ENCODE measurements at regions not wholly inside any gene's neighbourhood (a gene's known extent, or its start where the extent isn't known, plus 50 kb on each side); places are given as distances from the start of the nearest gene placed in this dataset.

DNA sequence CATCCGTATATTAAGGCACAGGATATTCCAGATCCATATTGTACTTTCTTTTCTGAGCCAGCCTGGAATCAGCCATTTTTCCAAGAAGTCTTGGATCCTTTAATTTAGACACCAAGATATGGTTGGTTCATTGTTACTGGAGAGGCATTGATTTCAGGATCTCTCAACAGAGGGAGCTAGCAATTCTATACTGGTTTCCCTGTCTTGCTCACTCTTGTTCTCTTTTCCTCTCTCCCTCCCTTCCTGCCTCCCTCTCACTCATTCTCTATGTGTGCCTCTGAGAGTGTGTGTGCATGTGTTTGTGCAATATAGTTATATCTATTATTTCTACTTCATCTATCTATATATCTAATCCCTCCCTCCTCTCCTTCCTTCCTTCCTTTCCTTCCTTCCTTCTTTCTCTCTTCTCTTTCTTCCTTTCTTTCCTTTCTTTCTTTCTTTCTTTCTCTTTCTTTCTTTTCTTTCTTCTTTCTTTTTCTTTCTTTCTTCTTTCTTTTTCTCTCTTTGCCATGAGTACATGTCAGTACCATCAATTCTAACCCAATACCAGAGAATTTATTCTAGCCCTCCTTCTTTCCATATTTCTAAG is 299.1 kb downstream of the EPHA7 start:
- ChIA-PET CTCF (no interaction called here), POLR2A (no interaction called here)
- no peaks in the 10 kb centered on the region for H3K36me3 Mint-ChIP-seq (ENCODE audit: low read depth)
- H3K27me3 Mint-ChIP-seq: no peaks in the 10 kb centered on the region
- no peak overlapping the region for H3K27ac Mint-ChIP-seq
- DNase-seq: no peak
- no peaks in the 10 kb centered on the region for H3K4me1 Mint-ChIP-seq
- H3K9me3 Mint-ChIP-seq: no peaks in the 10 kb centered on the region
- H3K4me3 Mint-ChIP-seq: no peak overlapping the region

DNA sequence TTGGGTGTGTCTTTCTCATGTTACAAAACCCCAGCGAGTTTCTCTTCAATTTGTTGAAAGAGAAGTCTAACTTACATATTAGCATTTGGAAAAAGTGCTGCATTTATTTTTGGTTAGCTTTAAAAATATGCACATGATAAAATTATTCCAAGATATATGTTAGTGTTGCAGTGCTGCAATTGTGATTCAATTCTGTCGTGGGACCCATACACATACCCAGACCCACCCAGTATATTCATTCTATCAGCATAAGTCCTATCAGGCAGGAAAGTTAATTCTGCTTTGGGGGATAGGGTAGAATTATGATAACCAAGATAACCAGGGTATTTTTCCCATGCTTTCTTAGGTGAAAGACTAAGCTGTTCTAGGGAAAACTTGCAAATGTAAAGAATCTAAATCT is 313.5 kb downstream of the EPHA7 start:
- H3K9me3 Mint-ChIP-seq: peaks cover 2% of the 10 kb centered on the region
- no peak for DNase-seq
- H3K36me3 Mint-ChIP-seq (ENCODE audit: low read depth): no peaks in the 10 kb centered on the region
- POLR2A ChIA-PET: no interaction called here
- no peak overlapping the region for H3K27ac Mint-ChIP-seq
- no peaks in the 10 kb centered on the region for H3K27me3 Mint-ChIP-seq
- H3K4me1 Mint-ChIP-seq: no peaks in the 10 kb centered on the region
- H3K4me3 Mint-ChIP-seq: no peak overlapping the region
- CTCF ChIA-PET: no interaction called here

DNA sequence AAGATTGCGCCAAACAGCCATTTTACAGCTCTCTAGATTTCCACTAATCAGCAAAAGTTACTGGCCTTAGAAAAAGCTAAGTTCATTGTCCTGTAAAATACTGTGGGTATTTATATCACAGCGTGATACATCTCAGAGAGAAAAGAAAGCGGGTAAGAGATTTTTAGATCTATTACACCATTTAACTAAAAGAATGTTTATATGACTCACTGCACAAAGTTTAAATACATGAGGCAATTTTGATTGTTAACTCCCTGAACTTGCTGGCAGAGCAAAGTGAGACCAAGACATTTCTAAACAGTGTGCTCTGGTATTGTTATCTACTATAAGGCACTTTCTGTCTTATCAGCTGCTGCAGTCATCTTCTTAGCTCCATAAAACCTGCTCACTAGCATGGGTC is 314.3 kb downstream of the EPHA7 start:
- peaks cover 6% of the 10 kb centered on the region for H3K9me3 Mint-ChIP-seq
- no peak for DNase-seq
- H3K4me1 Mint-ChIP-seq: no peaks in the 10 kb centered on the region
- H3K4me3 Mint-ChIP-seq: no peak overlapping the region
- POLR2A ChIA-PET: no interaction called here
- H3K36me3 Mint-ChIP-seq (ENCODE audit: low read depth): no peaks in the 10 kb centered on the region
- H3K27ac Mint-ChIP-seq: no peak overlapping the region
- no peaks in the 10 kb centered on the region for H3K27me3 Mint-ChIP-seq
- CTCF ChIA-PET: no interaction called here

DNA sequence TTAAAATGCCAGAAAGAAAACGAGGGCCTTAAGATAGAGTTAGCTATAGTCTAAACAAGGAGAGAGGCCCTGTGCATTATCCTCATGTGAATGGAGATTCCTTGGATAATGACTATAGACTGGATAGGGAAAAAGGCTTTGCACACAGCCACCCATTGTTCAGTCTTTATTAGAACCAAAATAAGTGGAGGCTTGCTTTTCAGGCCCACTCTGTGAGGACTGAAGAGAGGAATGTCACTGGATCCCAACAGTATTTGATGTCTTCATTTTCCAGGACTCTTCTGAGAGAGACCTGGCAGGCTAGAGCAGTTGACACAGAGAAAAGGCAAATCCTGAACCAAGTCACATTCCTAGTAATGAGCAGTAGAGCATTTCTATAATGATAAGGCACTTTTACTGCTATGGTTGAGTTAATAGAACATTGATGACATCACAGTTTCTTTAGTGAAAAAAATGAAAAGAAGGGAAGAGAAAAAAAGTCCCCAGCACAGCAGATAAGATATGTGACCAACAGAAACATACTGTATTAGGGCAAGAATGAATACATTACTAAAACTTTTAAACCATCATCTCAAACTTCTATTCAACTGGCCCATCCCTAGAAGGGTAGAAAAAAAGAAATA is 315.1 kb downstream of the EPHA7 start:
- no peak for DNase-seq
- Mint-ChIP-seq H3K9me3 (peaks cover 6% of the 10 kb centered on the region), H3K27ac (no peak overlapping the region), H3K36me3 (ENCODE audit: low read depth) (no peaks in the 10 kb centered on the region), H3K4me3 (no peak overlapping the region), H3K27me3 (no peaks in the 10 kb centered on the region), H3K4me1 (no peaks in the 10 kb centered on the region)
- POLR2A ChIA-PET: no interaction called here
- CTCF ChIA-PET: no interaction called here

DNA sequence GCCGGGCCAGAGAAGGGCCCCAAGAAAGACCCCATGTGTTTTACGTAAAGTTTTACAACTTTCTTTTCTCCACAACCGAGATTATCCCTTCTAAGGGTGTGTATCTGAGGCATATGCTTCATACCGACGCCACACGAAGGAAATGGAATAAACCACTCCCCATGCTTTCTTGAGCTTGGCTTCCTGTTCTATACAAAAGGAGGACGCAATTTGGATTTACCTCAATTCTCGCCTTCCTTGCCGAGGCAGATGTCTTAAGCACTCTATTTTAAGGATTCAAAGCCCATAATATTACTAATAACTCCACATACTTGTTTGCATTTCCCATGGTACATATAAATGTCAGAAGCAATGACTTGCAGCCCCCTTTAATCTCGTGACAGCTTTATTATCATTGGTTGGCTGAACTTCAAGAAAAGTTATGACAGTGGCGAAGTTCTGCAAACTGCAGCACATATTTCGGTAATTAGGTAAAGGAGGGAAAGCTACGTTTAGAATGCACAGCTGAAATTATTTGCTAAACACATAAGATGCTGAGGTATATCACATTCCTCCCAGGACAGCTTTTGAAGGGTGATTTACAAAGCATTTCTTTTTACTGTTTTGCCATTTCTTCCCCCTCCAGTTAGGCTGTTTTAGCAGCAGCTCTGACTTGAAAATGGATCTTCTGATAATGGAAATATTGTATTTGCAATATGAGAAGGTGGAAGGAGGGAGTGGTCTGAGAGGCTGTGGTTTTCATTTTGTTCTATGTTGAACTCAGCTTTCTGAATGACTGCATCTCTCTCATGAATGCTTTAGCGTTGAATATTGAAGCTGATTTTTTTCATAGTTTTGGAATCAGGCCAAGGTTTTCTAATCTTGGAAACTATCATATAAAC is 330.5 kb downstream of the EPHA7 start:
- no peaks in the 10 kb centered on the region for H3K36me3 Mint-ChIP-seq (ENCODE audit: low read depth)
- POLR2A ChIA-PET: no interaction called here
- H3K27me3 Mint-ChIP-seq: no peaks in the 10 kb centered on the region
- H3K9me3 Mint-ChIP-seq: no peaks in the 10 kb centered on the region
- H3K4me3 Mint-ChIP-seq: no peak overlapping the region
- no peaks in the 10 kb centered on the region for H3K4me1 Mint-ChIP-seq
- no peak for DNase-seq
- CTCF ChIA-PET: no interaction called here
- H3K27ac Mint-ChIP-seq: no peak overlapping the region

DNA sequence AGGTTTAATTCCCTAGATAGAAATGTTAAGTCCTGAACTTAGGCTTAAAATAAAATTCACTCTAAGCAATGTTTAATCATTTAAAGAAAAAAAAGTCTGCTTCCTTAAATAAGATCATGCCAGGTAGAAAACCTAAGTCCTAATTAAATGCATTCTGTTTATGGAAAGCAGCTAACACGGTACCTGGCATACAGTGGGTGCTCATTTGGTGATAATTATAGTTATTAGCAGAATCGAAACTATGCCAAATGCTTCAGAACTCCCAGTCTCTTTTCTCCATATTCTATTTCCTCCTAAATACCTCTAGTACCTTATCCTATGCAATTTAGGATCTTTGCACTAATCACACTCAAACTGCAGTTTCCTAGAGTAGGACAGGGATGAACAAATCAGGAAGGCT is 331.8 kb downstream of the EPHA7 start:
- Mint-ChIP-seq H3K27ac (no peak overlapping the region), H3K27me3 (no peaks in the 10 kb centered on the region), H3K4me1 (no peaks in the 10 kb centered on the region), H3K36me3 (ENCODE audit: low read depth) (no peaks in the 10 kb centered on the region), H3K4me3 (no peak overlapping the region), H3K9me3 (no peaks in the 10 kb centered on the region)
- no peak for DNase-seq
- ChIA-PET CTCF (no interaction called here), POLR2A (no interaction called here)

DNA sequence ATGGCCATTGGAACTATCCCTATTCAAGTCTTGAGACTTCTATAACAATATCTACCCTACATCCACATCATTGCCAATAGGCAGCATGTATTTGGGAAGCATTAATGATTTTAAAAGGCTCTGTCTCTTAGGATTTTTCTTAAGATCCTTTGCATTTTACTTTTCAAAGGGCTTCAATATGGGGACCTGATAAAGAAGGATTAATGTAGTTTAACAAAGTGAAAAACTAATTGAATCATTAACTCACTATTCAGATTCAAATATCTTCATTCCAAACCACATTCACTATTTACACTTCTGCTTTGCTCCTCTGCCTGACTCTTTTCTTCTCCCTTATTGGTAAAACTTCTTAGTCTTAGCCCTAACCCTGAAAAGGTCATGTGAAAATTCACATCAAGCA is 333.0 kb downstream of the EPHA7 start:
- no peaks in the 10 kb centered on the region for H3K27me3 Mint-ChIP-seq
- no peak for DNase-seq
- POLR2A ChIA-PET: no interaction called here
- no peaks in the 10 kb centered on the region for H3K4me1 Mint-ChIP-seq
- CTCF ChIA-PET: no interaction called here
- no peaks in the 10 kb centered on the region for H3K36me3 Mint-ChIP-seq (ENCODE audit: low read depth)
- no peak overlapping the region for H3K4me3 Mint-ChIP-seq
- H3K27ac Mint-ChIP-seq: no peak overlapping the region
- H3K9me3 Mint-ChIP-seq: no peaks in the 10 kb centered on the region

DNA sequence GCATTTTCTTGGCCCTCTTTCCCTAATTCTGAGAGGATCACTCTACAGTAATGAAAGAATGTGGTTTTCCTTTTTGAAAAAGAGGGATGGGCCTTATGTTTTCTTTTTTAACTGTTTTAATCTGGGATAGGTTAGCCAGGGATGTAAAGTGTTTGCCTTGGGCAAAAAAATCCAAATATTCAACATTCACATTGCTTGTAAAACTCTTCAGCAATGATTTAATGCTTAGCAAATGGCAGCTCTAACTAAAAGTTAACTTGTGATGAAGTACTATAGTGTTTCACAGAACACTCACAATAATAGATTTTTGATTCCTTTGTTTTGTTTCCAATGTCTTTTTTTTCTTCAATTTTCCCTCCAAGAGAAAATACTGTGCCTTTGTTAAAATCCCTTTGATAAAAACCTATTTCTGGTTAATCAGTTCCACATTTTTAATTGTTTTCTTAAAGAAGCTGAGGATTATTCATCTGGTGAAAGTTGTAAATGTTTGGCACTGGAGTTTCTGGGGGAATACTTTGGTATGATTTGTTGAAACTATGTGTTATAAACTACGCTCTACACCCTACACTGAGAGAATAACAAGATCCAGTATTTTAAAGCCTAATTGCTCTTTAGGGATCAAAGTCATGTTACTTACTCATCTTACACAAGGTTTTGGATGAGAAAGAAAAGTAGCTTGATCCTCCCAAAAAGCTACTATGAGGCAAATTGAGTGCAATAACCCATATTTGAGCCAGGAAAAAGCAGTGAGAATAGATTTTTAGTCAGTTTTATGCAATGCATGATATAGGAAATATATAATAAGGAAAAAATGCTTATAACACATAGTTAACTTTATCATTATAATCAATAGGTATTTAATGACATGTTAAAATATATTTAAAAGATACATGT is 335.8 kb downstream of the EPHA7 start:
- H3K27me3 Mint-ChIP-seq: no peaks in the 10 kb centered on the region
- POLR2A ChIA-PET: no interaction called here

DNA sequence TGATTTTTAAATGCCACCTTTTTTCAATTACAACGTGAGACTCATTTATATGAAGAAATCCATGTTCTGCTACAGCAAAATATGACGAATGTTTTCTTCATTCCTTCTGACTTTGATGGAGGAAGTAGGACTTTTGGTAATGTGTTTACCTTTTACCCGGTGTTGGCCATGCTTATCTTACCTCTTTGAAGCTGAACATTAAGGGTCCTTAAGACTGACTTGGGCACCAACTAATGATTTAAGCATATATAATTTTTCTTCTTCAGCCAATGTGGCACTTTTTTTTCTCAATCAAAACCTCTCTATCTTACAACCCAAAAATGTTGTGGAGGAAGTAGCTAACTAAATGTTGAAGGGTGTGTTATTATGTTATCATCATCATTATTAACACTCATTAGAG is 337.5 kb downstream of the EPHA7 start:
- no peak for DNase-seq
- ChIA-PET POLR2A (no interaction called here), CTCF (no interaction called here)
- Mint-ChIP-seq H3K4me3 (no peak overlapping the region), H3K27ac (no peak overlapping the region), H3K4me1 (no peaks in the 10 kb centered on the region), H3K9me3 (no peaks in the 10 kb centered on the region), H3K36me3 (ENCODE audit: low read depth) (no peaks in the 10 kb centered on the region), H3K27me3 (no peaks in the 10 kb centered on the region)

More for the DNA sequence above, 335.8 kb downstream of the EPHA7 start:
- CTCF ChIA-PET: no interaction called here
- no peak overlapping the region for H3K4me3 Mint-ChIP-seq
- no peaks in the 10 kb centered on the region for H3K9me3 Mint-ChIP-seq
- H3K36me3 Mint-ChIP-seq (ENCODE audit: low read depth): no peaks in the 10 kb centered on the region
- no peak overlapping the region for H3K27ac Mint-ChIP-seq
- no peaks in the 10 kb centered on the region for H3K4me1 Mint-ChIP-seq
- no peak for DNase-seq

DNA sequence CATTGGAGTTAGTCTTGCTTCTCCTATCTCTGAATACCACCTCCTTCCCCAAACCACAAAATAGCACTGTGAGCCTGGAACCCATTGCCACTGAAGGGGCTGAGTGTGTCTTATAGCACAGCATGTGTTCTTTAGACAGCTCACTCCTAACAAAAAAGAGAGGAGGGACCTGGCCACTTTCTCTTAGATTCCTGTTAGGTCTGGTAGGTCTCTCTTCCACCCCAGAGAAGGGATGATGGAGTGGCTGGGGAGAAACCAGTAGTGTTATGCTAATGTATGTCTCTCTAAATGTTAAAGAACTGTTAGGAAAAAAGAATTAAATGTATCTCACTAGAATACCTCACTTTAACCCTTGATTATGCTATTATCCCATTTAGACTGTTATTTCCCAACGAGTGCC is 340.3 kb downstream of the EPHA7 start:
- POLR2A ChIA-PET: no interaction called here
- H3K4me1 Mint-ChIP-seq: no peaks in the 10 kb centered on the region
- H3K27me3 Mint-ChIP-seq: no peaks in the 10 kb centered on the region
- CTCF ChIA-PET: no interaction called here
- no peak for DNase-seq
- no peaks in the 10 kb centered on the region for H3K36me3 Mint-ChIP-seq (ENCODE audit: low read depth)
- H3K4me3 Mint-ChIP-seq: no peak overlapping the region
- no peak overlapping the region for H3K27ac Mint-ChIP-seq
- no peaks in the 10 kb centered on the region for H3K9me3 Mint-ChIP-seq

DNA sequence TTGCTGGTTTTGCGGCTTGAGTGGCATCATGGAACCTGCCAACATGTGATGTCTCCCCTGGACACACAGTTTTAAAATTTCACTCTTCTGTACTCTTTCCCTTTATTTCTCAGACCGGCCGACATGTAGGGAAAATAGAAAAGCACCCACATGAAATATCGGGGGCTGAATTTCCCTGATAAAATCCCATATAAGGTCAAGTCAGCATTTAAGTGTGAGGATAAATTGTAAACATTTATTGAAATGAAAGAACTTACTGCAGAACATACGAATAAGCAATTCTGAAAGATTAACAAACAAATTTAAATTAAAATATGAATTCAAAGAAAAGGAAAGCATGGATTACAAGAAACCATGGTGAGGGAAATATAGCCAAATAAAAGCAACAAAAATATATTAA is 345.5 kb downstream of the EPHA7 start:
- peaks cover 2% of the 10 kb centered on the region for H3K9me3 Mint-ChIP-seq
- CTCF ChIA-PET: no interaction called here
- no peaks in the 10 kb centered on the region for H3K4me1 Mint-ChIP-seq
- no peak overlapping the region for H3K27ac Mint-ChIP-seq
- no peaks in the 10 kb centered on the region for H3K36me3 Mint-ChIP-seq (ENCODE audit: low read depth)
- no peak overlapping the region for H3K4me3 Mint-ChIP-seq
- H3K27me3 Mint-ChIP-seq: no peaks in the 10 kb centered on the region
- POLR2A ChIA-PET: no interaction called here
- DNase-seq: no peak

DNA sequence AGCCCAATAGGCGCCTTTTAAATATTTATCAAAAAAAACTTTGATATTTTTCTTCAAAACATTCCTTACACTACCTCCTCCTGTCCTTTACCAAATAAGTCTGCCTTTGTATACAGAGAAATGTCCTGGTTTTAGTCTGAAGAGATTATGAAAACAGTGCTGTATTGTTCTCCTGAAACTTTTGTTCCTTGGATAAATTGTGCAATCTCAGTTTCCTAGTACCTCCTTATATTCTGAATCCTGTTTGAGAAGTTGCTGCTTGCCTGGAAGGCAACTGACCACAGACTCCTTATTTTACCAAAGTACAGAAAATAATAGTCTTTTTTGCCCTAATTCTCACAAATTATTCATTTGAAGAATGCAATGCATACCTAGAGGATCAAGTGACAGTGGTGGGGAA is 349.5 kb downstream of the EPHA7 start:
- no peaks in the 10 kb centered on the region for H3K36me3 Mint-ChIP-seq (ENCODE audit: low read depth)

DNA sequence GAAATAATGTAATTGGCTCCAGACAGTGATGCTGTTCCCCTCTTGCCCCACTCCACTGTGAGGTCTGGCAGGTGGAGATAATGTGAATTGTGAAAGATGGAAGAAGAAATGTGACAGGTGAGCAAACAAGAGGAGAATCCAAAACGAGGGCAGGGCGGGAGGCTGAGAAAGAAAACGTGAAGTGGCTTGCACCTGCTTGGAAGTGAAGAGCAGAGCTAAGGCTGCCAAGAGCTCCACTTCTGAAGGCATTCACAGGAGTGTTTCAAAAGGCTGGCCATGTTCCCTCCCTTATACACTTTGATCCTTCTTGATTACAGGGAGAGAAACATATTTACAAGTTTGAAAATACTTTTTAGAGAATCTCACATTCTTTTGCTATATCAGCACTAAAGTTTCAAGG is 359.4 kb downstream of the EPHA7 start:
- Mint-ChIP-seq H3K4me1 (no peaks in the 10 kb centered on the region), H3K9me3 (no peaks in the 10 kb centered on the region), H3K27ac (no peak overlapping the region), H3K27me3 (no peaks in the 10 kb centered on the region), H3K4me3 (no peak overlapping the region), H3K36me3 (ENCODE audit: low read depth) (no peaks in the 10 kb centered on the region)
- ChIA-PET POLR2A (no interaction called here), CTCF (no interaction called here)
- no peak for DNase-seq

More for the DNA sequence above, 349.5 kb downstream of the EPHA7 start:
- H3K27me3 Mint-ChIP-seq: no peaks in the 10 kb centered on the region
- peaks cover 2% of the 10 kb centered on the region for H3K9me3 Mint-ChIP-seq
- POLR2A ChIA-PET: no interaction called here
- H3K27ac Mint-ChIP-seq: no peak overlapping the region
- no peak overlapping the region for H3K4me3 Mint-ChIP-seq
- CTCF ChIA-PET: no interaction called here
- no peaks in the 10 kb centered on the region for H3K4me1 Mint-ChIP-seq
- no peak for DNase-seq
